Memory B cell (primary cell): ENCODE measurements at regions not wholly inside any gene's neighbourhood (a gene's known extent, or its start where the extent isn't known, plus 50 kb on each side); places are given as distances from the start of the nearest gene placed in this dataset.

ENCODE experiments used
- ATAC-seq: fragments of 150-1000 bp; cut with Tn5 transposase; 2 replicates; pipeline ENCODE4 v1.10.0; 2021; ENCODE audit warnings: low read depth, mild to moderate bottlenecking, moderate library complexity
- DNase-seq, 2 donors: peaks; one replicate each; pipeline ENCODE4 v3.0.0; 2022; ENCODE audit warnings: low spot score in 2 of 2
- H3K27ac Mint-ChIP-seq: one replicate; pipeline ENCODE4 v1.8.0; 2022; ENCODE audit warnings: mild to moderate bottlenecking, moderate library complexity, mixed read lengths
- H3K27me3 Mint-ChIP-seq: one replicate; pipeline ENCODE4 v1.8.0; 2022; ENCODE audit warnings: mixed read lengths
- H3K36me3 Mint-ChIP-seq: one replicate; pipeline ENCODE4 v1.8.0; 2022; ENCODE audit warnings: mild to moderate bottlenecking, mixed read lengths
- H3K4me1 Mint-ChIP-seq: one replicate; pipeline ENCODE4 v1.8.0; 2022; ENCODE audit warnings: mixed read lengths
- H3K4me3 Mint-ChIP-seq: one replicate; pipeline ENCODE4 v1.8.0; 2022; ENCODE audit warnings: mild to moderate bottlenecking, moderate library complexity, mixed read lengths
- H3K9me3 Mint-ChIP-seq: one replicate; pipeline ENCODE4 v1.8.0; 2022; ENCODE audit warnings: mixed read lengths

- DNase-seq (no peak), ATAC-seq (no peak)
- no peaks in the 10 kb centered on the region for H3K4me1 Mint-ChIP-seq
- H3K9me3 Mint-ChIP-seq, result peaks cover 5% of the 10 kb centered on the region
- no peak overlapping the region for H3K4me3 Mint-ChIP-seq
- H3K27me3 Mint-ChIP-seq, result peaks cover 3% of the 10 kb centered on the region
- H3K27ac Mint-ChIP-seq, result no peak overlapping the region
- H3K36me3 Mint-ChIP-seq, result no peaks in the 10 kb centered on the region
Measured at GRCh38 chr1:14057640-14058039, 357.7 kb downstream of the PRDM2 start.

GRCh38 chr1:14061204-14061603 is 361.2 kb downstream of the PRDM2 start:
- peaks cover 5% of the 10 kb centered on the region for H3K9me3 Mint-ChIP-seq
- no peak overlapping the region for H3K4me3 Mint-ChIP-seq

GRCh38 chr1:14061722-14062121 is 361.7 kb downstream of the PRDM2 start:
- peaks cover 5% of the 10 kb centered on the region for H3K9me3 Mint-ChIP-seq
- ATAC-seq (no peak), DNase-seq (no peak)
- H3K4me1 Mint-ChIP-seq, result no peaks in the 10 kb centered on the region
- no peak overlapping the region for H3K4me3 Mint-ChIP-seq
- H3K27ac Mint-ChIP-seq, result no peak overlapping the region
- peaks cover 3% of the 10 kb centered on the region for H3K27me3 Mint-ChIP-seq
- no peaks in the 10 kb centered on the region for H3K36me3 Mint-ChIP-seq

More at GRCh38 chr1:14061204-14061603, 361.2 kb downstream of the PRDM2 start:
- no peaks in the 10 kb centered on the region for H3K4me1 Mint-ChIP-seq
- H3K27ac Mint-ChIP-seq, result no peak overlapping the region
- ATAC-seq (no peak), DNase-seq (no peak)
- no peaks in the 10 kb centered on the region for H3K36me3 Mint-ChIP-seq
- H3K27me3 Mint-ChIP-seq, result peaks cover 3% of the 10 kb centered on the region

GRCh38 chr1:14062669-14063068 is 362.7 kb downstream of the PRDM2 start:
- no peak for DNase-seq
- Mint-ChIP-seq H3K4me1 (no peaks in the 10 kb centered on the region), H3K9me3 (peaks cover 5% of the 10 kb centered on the region), H3K36me3 (no peaks in the 10 kb centered on the region), H3K27ac (no peak overlapping the region), H3K4me3 (no peak overlapping the region), H3K27me3 (peaks cover 3% of the 10 kb centered on the region)
- ATAC-seq, result no peak

GRCh38 chr1:14064649-14065442 is 364.9 kb downstream of the PRDM2 start:
- no peak overlapping the region for H3K4me3 Mint-ChIP-seq
- ATAC-seq (no peak), DNase-seq (no peak)
- H3K9me3 Mint-ChIP-seq, result peaks cover 3% of the 10 kb centered on the region
- H3K27me3 Mint-ChIP-seq, result peaks cover 3% of the 10 kb centered on the region
- H3K4me1 Mint-ChIP-seq, result no peaks in the 10 kb centered on the region
- no peaks in the 10 kb centered on the region for H3K36me3 Mint-ChIP-seq
- no peak overlapping the region for H3K27ac Mint-ChIP-seq

- Mint-ChIP-seq H3K9me3 (peaks cover 3% of the 10 kb centered on the region), H3K36me3 (no peaks in the 10 kb centered on the region), H3K27ac (no peak overlapping the region), H3K27me3 (peaks cover 3% of the 10 kb centered on the region), H3K4me1 (no peaks in the 10 kb centered on the region), H3K4me3 (no peak overlapping the region)
- ATAC-seq (no peak), DNase-seq (no peak)
Measured at GRCh38 chr1:14065486-14065885, 365.5 kb downstream of the PRDM2 start.

- Mint-ChIP-seq H3K4me3 (no peak overlapping the region), H3K4me1 (no peaks in the 10 kb centered on the region)
Measured at GRCh38 chr1:14067036-14067435, 367.0 kb downstream of the PRDM2 start.

GRCh38 chr1:14067711-14068110 is 367.7 kb downstream of the PRDM2 start:
- no peak for ATAC-seq
- H3K27me3 Mint-ChIP-seq, result no peaks in the 10 kb centered on the region
- no peak overlapping the region for H3K4me3 Mint-ChIP-seq
- no peaks in the 10 kb centered on the region for H3K4me1 Mint-ChIP-seq
- H3K36me3 Mint-ChIP-seq, result no peaks in the 10 kb centered on the region
- no peak overlapping the region for H3K27ac Mint-ChIP-seq
- H3K9me3 Mint-ChIP-seq, result no peaks in the 10 kb centered on the region
- DNase-seq, result no peak

More at GRCh38 chr1:14067036-14067435, 367.0 kb downstream of the PRDM2 start:
- no peaks in the 10 kb centered on the region for H3K27me3 Mint-ChIP-seq
- no peaks in the 10 kb centered on the region for H3K36me3 Mint-ChIP-seq
- ATAC-seq, result no peak
- no peaks in the 10 kb centered on the region for H3K9me3 Mint-ChIP-seq
- no peak for DNase-seq
- no peak overlapping the region for H3K27ac Mint-ChIP-seq

GRCh38 chr1:14071581-14071980 is 371.6 kb downstream of the PRDM2 start:
- H3K27ac Mint-ChIP-seq, result no peak overlapping the region
- H3K4me1 Mint-ChIP-seq, result no peaks in the 10 kb centered on the region
- no peaks in the 10 kb centered on the region for H3K36me3 Mint-ChIP-seq
- ATAC-seq, result no peak
- no peak for DNase-seq
- no peaks in the 10 kb centered on the region for H3K9me3 Mint-ChIP-seq
- H3K4me3 Mint-ChIP-seq, result no peak overlapping the region
- H3K27me3 Mint-ChIP-seq, result peaks cover 1% of the 10 kb centered on the region

GRCh38 chr1:14080653-14081052 is 380.7 kb downstream of the PRDM2 start:
- no peak overlapping the region for H3K27ac Mint-ChIP-seq
- H3K4me1 Mint-ChIP-seq, result no peaks in the 10 kb centered on the region
- no peak overlapping the region for H3K4me3 Mint-ChIP-seq
- no peaks in the 10 kb centered on the region for H3K36me3 Mint-ChIP-seq
- H3K9me3 Mint-ChIP-seq, result no peaks in the 10 kb centered on the region
- peaks cover 1% of the 10 kb centered on the region for H3K27me3 Mint-ChIP-seq
- ATAC-seq, result no peak
- no peak for DNase-seq

- peaks cover 1% of the 10 kb centered on the region for H3K27me3 Mint-ChIP-seq
- H3K9me3 Mint-ChIP-seq, result no peaks in the 10 kb centered on the region
- H3K27ac Mint-ChIP-seq, result no peak overlapping the region
- no peak overlapping the region for H3K4me3 Mint-ChIP-seq
- ATAC-seq, result no peak
- no peaks in the 10 kb centered on the region for H3K36me3 Mint-ChIP-seq
- no peaks in the 10 kb centered on the region for H3K4me1 Mint-ChIP-seq
- no peak for DNase-seq
Measured at GRCh38 chr1:14082331-14082730, 382.3 kb downstream of the PRDM2 start.

GRCh38 chr1:14083277-14083676 is 383.3 kb downstream of the PRDM2 start:
- Mint-ChIP-seq H3K36me3 (no peaks in the 10 kb centered on the region), H3K9me3 (no peaks in the 10 kb centered on the region), H3K4me1 (no peaks in the 10 kb centered on the region), H3K27ac (no peak overlapping the region), H3K27me3 (peaks cover 1% of the 10 kb centered on the region), H3K4me3 (no peak overlapping the region)
- ATAC-seq (no peak), DNase-seq (no peak)

GRCh38 chr1:14083706-14084105 is 383.7 kb downstream of the PRDM2 start:
- ATAC-seq, result no peak
- no peaks in the 10 kb centered on the region for H3K9me3 Mint-ChIP-seq

GRCh38 chr1:14090062-14090461 is 390.1 kb downstream of the PRDM2 start:
- peaks cover 4% of the 10 kb centered on the region for H3K36me3 Mint-ChIP-seq
- no peak overlapping the region for H3K27ac Mint-ChIP-seq
- no peaks in the 10 kb centered on the region for H3K4me1 Mint-ChIP-seq
- H3K27me3 Mint-ChIP-seq, result peaks cover 8% of the 10 kb centered on the region
- no peak for DNase-seq
- no peak overlapping the region for H3K4me3 Mint-ChIP-seq
- no peak for ATAC-seq
- H3K9me3 Mint-ChIP-seq, result peaks cover 7% of the 10 kb centered on the region

More at GRCh38 chr1:14083706-14084105, 383.7 kb downstream of the PRDM2 start:
- Mint-ChIP-seq H3K27ac (no peak overlapping the region), H3K4me3 (no peak overlapping the region), H3K27me3 (peaks cover 1% of the 10 kb centered on the region), H3K4me1 (no peaks in the 10 kb centered on the region), H3K36me3 (no peaks in the 10 kb centered on the region)
- no peak for DNase-seq

- Mint-ChIP-seq H3K9me3 (peaks cover 7% of the 10 kb centered on the region), H3K27me3 (peaks cover 10% of the 10 kb centered on the region), H3K4me3 (no peak overlapping the region), H3K4me1 (no peaks in the 10 kb centered on the region), H3K36me3 (peaks cover 4% of the 10 kb centered on the region), H3K27ac (no peak overlapping the region)
- DNase-seq (no peak), ATAC-seq (no peak)
Measured at GRCh38 chr1:14090531-14090930, 390.5 kb downstream of the PRDM2 start.
